ENCODE measurements at regions not wholly inside any gene's neighbourhood (a gene's known extent, or its start where the extent isn't known, plus 50 kb on each side); places are given as distances from the start of the nearest gene placed in this dataset.
"Not testable (repeated sequence)": the region's sequence is repeated elsewhere in the genome, so short reads cannot be mapped to it uniquely, and the experiment has no call there.

GRCh38 chr21:17676930-17677329 lies 64.2 kb upstream of the BTG3 start:
- not testable (repeated sequence) for DNase-seq

DNA sequence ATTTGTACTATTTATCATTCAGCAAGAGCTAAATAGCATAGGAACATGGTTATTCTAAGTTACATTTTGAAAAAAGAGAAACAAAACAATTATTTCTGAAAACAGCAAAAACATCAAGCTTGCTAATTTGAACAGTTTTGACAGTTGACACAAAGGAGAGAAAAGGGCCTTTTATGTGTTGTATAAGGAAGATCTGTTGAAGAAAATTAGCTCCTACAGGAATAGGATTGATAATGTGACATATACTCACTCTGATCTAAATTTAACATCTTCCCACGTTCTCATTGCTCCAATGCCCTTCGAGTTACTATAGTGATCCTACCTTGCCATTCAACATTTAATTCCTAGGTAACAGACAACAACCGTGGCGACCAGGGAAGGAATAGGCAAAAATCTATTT lies 61.4 kb upstream of the BTG3 start:
- DNase-seq = no peak

GRCh38 chr21:17673261-17674020 lies 60.7 kb upstream of the BTG3 start:
- DNase-seq = no peak

- no peak for DNase-seq
Observed at GRCh38 chr21:17671733-17672132, 59.0 kb upstream of the BTG3 start.

- DNase-seq = no peak
Observed at GRCh38 chr21:17668479-17669140, 55.9 kb upstream of the BTG3 start.

DNA sequence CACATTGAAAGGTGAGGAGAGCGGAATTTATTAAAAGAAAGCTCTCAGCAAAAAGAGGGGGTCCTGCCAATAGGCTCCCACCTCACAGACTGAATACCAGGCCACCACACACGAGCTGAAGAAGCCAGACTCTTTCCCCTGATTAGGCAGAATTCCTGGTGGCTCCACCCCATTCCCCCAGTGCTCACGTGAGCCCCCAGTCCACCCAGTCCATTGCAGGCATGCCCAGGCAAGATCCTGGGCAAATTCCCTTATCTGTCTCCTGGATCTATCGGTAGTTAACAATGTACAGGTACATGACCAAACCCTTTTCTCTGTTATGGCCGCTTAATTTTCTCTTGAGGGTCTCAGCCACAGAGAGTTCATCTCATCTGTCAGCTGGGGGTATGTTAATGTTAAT lies 54.6 kb upstream of the BTG3 start:
- no peak for DNase-seq

Measured in dermis blood vessel endothelial cell (primary cell).